Astrocyte (in vitro differentiated cells and primary cell): ENCODE measurements at regions not wholly inside any gene's neighbourhood (a gene's known extent, or its start where the extent isn't known, plus 50 kb on each side); places are given as distances from the start of the nearest gene placed in this dataset.

Source experiments
- CTCF ChIP-seq: IDR thresholded peaks from 2 replicates; pipeline ENCODE4 v1.5.1; 2011; ENCODE audit warnings: low read depth, mild to moderate bottlenecking, inconsistent platforms, low read length, moderate library complexity; ENCODE audit not compliant: insufficient read depth
- EZH2 ChIP-seq: IDR thresholded peaks from 2 replicates; pipeline ENCODE4 v1.6.1; 2012; ENCODE audit warnings: mild to moderate bottlenecking, low read length, inconsistent platforms; ENCODE audit not compliant: insufficient read depth

GRCh38 chr7:131109759-131110296 lies 217.8 kb upstream of the MKLN1 start:
- TF ChIP-seq CTCF = no peak
- no peak for TF ChIP-seq EZH2
